PC-3 (cell line): ENCODE measurements at regions not wholly inside any gene's neighbourhood (a gene's known extent, or its start where the extent isn't known, plus 50 kb on each side); places are given as distances from the start of the nearest gene placed in this dataset.

Source experiments
- ATAC-seq: fragments of 200-7000 bp; cut with Tn5 transposase; 2 replicates; pipeline ENCODE4 v1.9.1; 2020; ENCODE audit warnings: mild to moderate bottlenecking, moderate library complexity
- BruUV-seq: library from RNA; stranded (reverse); fragments of 400-500 nt; replicated peaks from 2 replicates; lab custom pipeline; 2021; lab: Mats Ljungman, UMichigan
- CTCF ChIA-PET: fragments of 300-600 bp; sonication (Branson Sonifier 250); formaldehyde crosslinking; loops from one replicate; lab custom pipeline; 2022; ENCODE audit warnings: antibody characterized with exemption; lab: Charles Lee
- POLR2A ChIA-PET: fragments of 300-600 bp; sonication (Branson Sonifier 250); formaldehyde crosslinking; loops from one replicate; lab custom pipeline; 2022; ENCODE audit warnings: antibody characterized with exemption; ENCODE audit not compliant: unreplicated experiment; lab: Charles Lee
- DNase-seq: peaks from one replicate; pipeline ENCODE4 v3.0.0-alpha.2; 2015
- H2AFZ ChIP-seq: fragments of 300-600 bp; sonication (generic); 2 replicates; pipeline ENCODE4 v1.6.0; 2016; ENCODE audit warnings: antibody characterized with exemption, low read length
- H3F3A ChIP-seq: fragments of 300-600 bp; sonication (generic); one replicate; pipeline ENCODE4 v1.6.0; 2017; ENCODE audit warnings: antibody characterized with exemption, low read length, control low read depth, mild to moderate bottlenecking; ENCODE audit not compliant: unreplicated experiment
- H3K27ac ChIP-seq: fragments of 300-600 bp; sonication (generic); 2 replicates; pipeline ENCODE4 v1.5.1; 2016; ENCODE audit warnings: mild to moderate bottlenecking, low read length
- H3K27me3 ChIP-seq: fragments of 300-600 bp; sonication (generic); 2 replicates; pipeline ENCODE4 v1.6.1; 2016; ENCODE audit warnings: low read length, mixed read lengths
- H3K36me3 ChIP-seq: fragments of 300-600 bp; sonication (generic); 2 replicates; pipeline ENCODE4 v1.6.1; 2016; ENCODE audit warnings: low read depth, mixed run types, low read length, mixed read lengths
- H3K4me1 ChIP-seq: fragments of 300-600 bp; sonication (generic); 2 replicates; pipeline ENCODE4 v1.5.1; 2016; ENCODE audit warnings: low read length; ENCODE audit not compliant: insufficient read depth
- H3K4me2 ChIP-seq: fragments of 300-600 bp; sonication (generic); 2 replicates; pipeline ENCODE4 v1.6.0; 2016; ENCODE audit warnings: low read length
- H3K4me3 ChIP-seq: fragments of 300-600 bp; sonication (generic); 2 replicates; pipeline ENCODE4 v1.5.1; 2016; ENCODE audit warnings: mild to moderate bottlenecking, low read length, mixed read lengths
- H3K79me2 ChIP-seq: fragments of 300-600 bp; sonication (generic); 2 replicates; pipeline ENCODE4 v1.6.1; 2017; ENCODE audit warnings: low read length, mixed read lengths
- H3K9ac ChIP-seq: fragments of 300-600 bp; sonication (generic); 2 replicates; pipeline ENCODE4 v1.6.0; 2016; ENCODE audit warnings: mild to moderate bottlenecking, low read length
- H3K9me2 ChIP-seq: fragments of 300-600 bp; sonication (generic); replicated peaks from 2 replicates; pipeline ENCODE4 v1.6.1; 2016; ENCODE audit warnings: mixed run types, low read length, mixed read lengths
- H3K9me3 ChIP-seq: fragments of 300-600 bp; sonication (generic); 2 replicates; pipeline ENCODE4 v1.6.1; 2016; ENCODE audit warnings: low read length, mixed read lengths
- H4K20me1 ChIP-seq: fragments of 300-600 bp; sonication (generic); 2 replicates; pipeline ENCODE4 v1.6.1; 2016; ENCODE audit warnings: low read length, mixed read lengths
- EZH2 ChIP-seq: fragments of 300-600 bp; sonication (generic); IDR thresholded peaks from one replicate; pipeline ENCODE4 v1.6.1; 2017; ENCODE audit warnings: antibody characterized with exemption, mild to moderate bottlenecking, low read length; ENCODE audit not compliant: unreplicated experiment
- EZH2phosphoT487 ChIP-seq: fragments of 300-600 bp; sonication (generic); IDR thresholded peaks from 2 replicates; pipeline ENCODE4 v1.6.1; 2018; ENCODE audit warnings: mild to moderate bottlenecking, antibody characterized with exemption, low read length, borderline replicate concordance
- intact Hi-C: fragments of 100-400 bp; cut with micrococcal nuclease; formaldehyde crosslinking; loops from 2 replicates; pipeline ENCODE4 v1.9.0; 2023
- TF ChIP-seq, protein P1 (sequence below): fragments of 300-600 bp; sonication (generic); conservative IDR thresholded peaks from 2 replicates; pipeline ENCODE4 v1.5.1; 2017; ENCODE audit warnings: antibody characterized with exemption, low read depth, mild to moderate bottlenecking, low read length

DNA sequence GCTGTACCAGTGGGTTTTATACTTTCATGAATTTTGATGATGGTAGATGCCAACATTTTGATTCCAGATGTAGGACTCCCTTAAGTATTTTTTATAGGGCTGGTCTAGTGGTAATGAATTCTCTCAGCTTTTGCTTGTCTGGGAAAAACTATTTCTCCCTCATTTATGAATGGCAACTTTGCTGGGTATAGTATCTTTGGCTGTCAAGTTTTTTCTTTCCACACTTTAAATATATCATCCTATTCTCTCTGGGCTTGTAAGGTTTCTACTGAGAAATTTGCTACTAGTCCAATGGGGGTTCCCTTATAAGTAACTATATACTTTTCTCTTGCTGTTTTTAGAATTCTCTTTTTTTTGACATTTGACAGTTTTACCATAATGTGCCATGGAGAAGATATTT is 629.3 kb downstream of the NR2F1-AS1 start:
- no peak overlapping the region for H2AFZ ChIP-seq
- H4K20me1 ChIP-seq: no peaks in the 10 kb centered on the region
- peaks cover 12% of the 10 kb centered on the region for H3K4me1 ChIP-seq
- intact Hi-C loops: no loop called here
- ChIA-PET CTCF (no interaction called here), POLR2A (no interaction called here)
- no peak overlapping the region for H3K9ac ChIP-seq
- no peaks in the 10 kb centered on the region for H3K27me3 ChIP-seq
- no peak for DNase-seq
- H3K36me3 ChIP-seq: peaks cover 11% of the 10 kb centered on the region; the same call in 1 of the 2 replicates
- no peak overlapping the region for H3K4me2 ChIP-seq
- no peak for TF ChIP-seq EZH2phosphoT487
- TF ChIP-seq, protein P1, sequence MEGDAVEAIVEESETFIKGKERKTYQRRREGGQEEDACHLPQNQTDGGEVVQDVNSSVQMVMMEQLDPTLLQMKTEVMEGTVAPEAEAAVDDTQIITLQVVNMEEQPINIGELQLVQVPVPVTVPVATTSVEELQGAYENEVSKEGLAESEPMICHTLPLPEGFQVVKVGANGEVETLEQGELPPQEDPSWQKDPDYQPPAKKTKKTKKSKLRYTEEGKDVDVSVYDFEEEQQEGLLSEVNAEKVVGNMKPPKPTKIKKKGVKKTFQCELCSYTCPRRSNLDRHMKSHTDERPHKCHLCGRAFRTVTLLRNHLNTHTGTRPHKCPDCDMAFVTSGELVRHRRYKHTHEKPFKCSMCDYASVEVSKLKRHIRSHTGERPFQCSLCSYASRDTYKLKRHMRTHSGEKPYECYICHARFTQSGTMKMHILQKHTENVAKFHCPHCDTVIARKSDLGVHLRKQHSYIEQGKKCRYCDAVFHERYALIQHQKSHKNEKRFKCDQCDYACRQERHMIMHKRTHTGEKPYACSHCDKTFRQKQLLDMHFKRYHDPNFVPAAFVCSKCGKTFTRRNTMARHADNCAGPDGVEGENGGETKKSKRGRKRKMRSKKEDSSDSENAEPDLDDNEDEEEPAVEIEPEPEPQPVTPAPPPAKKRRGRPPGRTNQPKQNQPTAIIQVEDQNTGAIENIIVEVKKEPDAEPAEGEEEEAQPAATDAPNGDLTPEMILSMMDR: no peak
- TF ChIP-seq EZH2: no peak
- H3K4me3 ChIP-seq: no peak overlapping the region
- no peak overlapping the region for H3K27ac ChIP-seq
- ATAC-seq: no peak
- H3K9me2 ChIP-seq: no peaks in the 10 kb centered on the region
- H3K79me2 ChIP-seq: no peaks in the 10 kb centered on the region
- no TSS peak for BruUV-seq
- H3F3A ChIP-seq: no peaks in the 10 kb centered on the region
- peaks cover 18% of the 10 kb centered on the region for H3K9me3 ChIP-seq

DNA sequence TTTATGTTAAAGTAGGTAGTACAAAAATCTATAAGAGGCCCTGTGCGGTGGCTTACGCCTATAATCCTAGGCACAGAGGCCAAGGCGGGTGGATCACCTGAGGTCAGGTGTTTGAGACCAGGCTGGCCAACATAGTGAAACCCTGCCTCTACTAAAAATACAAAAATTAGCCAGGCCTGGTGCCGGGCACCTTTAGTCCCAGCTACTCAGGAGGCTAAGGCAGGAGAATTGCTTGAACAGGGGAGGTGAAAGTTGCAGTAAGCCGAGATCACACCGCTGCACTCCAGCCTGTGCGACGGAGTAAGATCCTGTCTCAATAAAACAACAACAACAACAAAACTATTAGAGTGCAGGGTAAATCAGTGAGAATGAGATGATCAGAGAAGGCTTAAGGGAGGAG is 634.5 kb downstream of the NR2F1-AS1 start:
- peak overlapping the region; percentile 84 for H3K9ac ChIP-seq
- H3K27ac ChIP-seq: peak overlapping the region; percentile 98
- H3K4me1 ChIP-seq: peaks cover 45% of the 10 kb centered on the region
- peaks cover 11% of the 10 kb centered on the region for H3K9me3 ChIP-seq
- H3K79me2 ChIP-seq: no peaks in the 10 kb centered on the region
- no peak overlapping the region for H3K4me3 ChIP-seq
- POLR2A ChIA-PET: no interaction called here
- no peaks in the 10 kb centered on the region for H4K20me1 ChIP-seq
- no peak for ATAC-seq
- H2AFZ ChIP-seq: no peak overlapping the region
- no peaks in the 10 kb centered on the region for H3K9me2 ChIP-seq
- H3K36me3 ChIP-seq: peaks cover 6% of the 10 kb centered on the region; the same call in 1 of the 2 replicates
- DNase-seq: no peak
- intact Hi-C loops: loop anchor here (5.0 to 10.0 kb wide), 3 partner anchors 111 to 638 kb away; partner anchors contain the start of genes NR2F1 and NR2F1-AS1
- CTCF ChIA-PET: no interaction called here
- BruUV-seq: no TSS peak
- H3K4me2 ChIP-seq: peak overlapping the region; percentile 75; the same call in 1 of the 2 replicates
- TF ChIP-seq, protein P1: no peak
- peaks cover 9% of the 10 kb centered on the region for H3F3A ChIP-seq
- no peaks in the 10 kb centered on the region for H3K27me3 ChIP-seq

DNA sequence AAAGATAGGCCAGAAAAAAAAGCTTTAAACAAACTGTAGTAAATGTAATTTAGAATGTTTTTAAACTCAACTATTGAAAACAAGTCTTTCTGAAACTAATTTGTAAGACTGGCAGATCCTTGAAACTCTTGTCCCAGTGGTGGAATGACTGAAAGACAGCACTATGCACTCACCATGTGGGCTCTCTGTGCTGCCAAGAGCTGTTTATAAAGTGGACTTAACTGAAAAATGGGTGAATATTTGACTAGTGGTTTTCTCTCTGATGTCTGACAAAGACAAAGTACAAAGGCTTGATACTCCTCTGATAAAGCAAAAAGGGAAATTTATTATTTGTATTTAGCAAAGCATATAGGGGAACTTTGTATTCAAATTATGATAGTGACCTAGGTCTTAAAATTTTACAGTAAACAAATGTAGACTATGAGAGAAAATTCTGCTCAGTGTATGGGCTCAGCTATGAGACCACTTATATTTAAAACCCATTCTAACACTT is 635.4 kb downstream of the NR2F1-AS1 start:
- H3K4me3 ChIP-seq: peak overlapping the region; percentile 27
- H3K79me2 ChIP-seq: no peaks in the 10 kb centered on the region
- peak; percentile 62 for DNase-seq
- POLR2A ChIA-PET: no interaction called here
- CTCF ChIA-PET: no interaction called here
- H3K36me3 ChIP-seq: 0 out of 2 replicates have a peak, but pooled peaks cover 5% of the 10 kb centered on the region
- H3K27me3 ChIP-seq: no peaks in the 10 kb centered on the region
- ATAC-seq: peak; percentile 53
- no peak for TF ChIP-seq EZH2phosphoT487
- TF ChIP-seq, protein P1: no peak
- no peak for TF ChIP-seq EZH2
- H3K27ac ChIP-seq: peak overlapping the region; percentile 98
- intact Hi-C loops: loop anchor here (1.0 to 10.0 kb wide), 4 partner anchors 108 to 639 kb away; partner anchors contain the start of genes NR2F1 and NR2F1-AS1
- H3K9ac ChIP-seq: peak overlapping the region; percentile 84
- peak overlapping the region; percentile 24 for H2AFZ ChIP-seq
- H3K4me2 ChIP-seq: peak overlapping the region; percentile 75
- BruUV-seq: TSS peak; percentile 87
- H4K20me1 ChIP-seq: no peaks in the 10 kb centered on the region
- H3F3A ChIP-seq: peaks cover 9% of the 10 kb centered on the region
- peaks cover 10% of the 10 kb centered on the region for H3K9me3 ChIP-seq
- H3K9me2 ChIP-seq: no peaks in the 10 kb centered on the region
- H3K4me1 ChIP-seq: peaks cover 45% of the 10 kb centered on the region
